ENCODE measurements at regions not wholly inside any gene's neighbourhood (a gene's known extent, or its start where the extent isn't known, plus 50 kb on each side); places are given as distances from the start of the nearest gene placed in this dataset.

DNA sequence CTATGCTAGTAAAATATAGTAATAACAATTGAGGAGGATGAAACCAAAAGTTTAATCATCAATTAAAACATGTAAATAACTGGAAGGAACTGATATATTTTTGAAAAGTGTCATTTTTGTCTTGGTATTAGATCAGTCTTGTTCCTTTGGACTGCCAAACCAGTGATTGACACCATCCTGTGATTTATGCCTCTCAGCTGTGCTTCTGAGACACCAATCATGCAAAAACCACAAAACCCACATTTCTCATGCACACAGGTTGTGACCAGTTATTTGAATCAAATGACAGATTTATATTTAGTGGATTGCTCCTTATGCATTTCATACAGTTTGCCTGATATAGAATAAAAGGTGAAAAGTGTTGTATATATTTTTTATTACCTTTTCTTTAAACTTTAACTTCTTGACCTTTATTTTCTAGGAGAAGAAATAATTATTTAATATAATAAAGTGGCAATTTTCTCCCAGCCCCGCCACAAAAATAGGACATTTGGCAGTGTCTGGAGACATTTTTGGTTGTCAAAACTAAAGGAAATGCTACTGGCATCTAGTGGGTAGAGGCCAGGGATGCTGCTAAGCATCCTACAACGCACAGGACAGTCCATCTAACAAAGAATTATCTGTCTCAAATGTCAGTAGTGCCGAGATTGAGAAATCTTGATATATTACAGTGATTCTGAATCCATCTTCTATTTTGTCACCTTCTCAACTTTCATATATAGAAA lies 383.6 kb downstream of the BCKDHB start (continued):
- TF ChIP-seq, protein P1, sequence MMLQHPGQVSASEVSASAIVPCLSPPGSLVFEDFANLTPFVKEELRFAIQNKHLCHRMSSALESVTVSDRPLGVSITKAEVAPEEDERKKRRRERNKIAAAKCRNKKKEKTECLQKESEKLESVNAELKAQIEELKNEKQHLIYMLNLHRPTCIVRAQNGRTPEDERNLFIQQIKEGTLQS (IDR thresholded peaks at IDR 0.05; ENCODE audit: insufficient read depth, low read depth, low read length), result no peak
- no peak for TF ChIP-seq SP2 (IDR thresholded peaks at IDR 0.05; ENCODE audit: low read length)

Measured in H1 (cell line).